ENCODE measurements at regions not wholly inside any gene's neighbourhood (a gene's known extent, or its start where the extent isn't known, plus 50 kb on each side); places are given as distances from the start of the nearest gene placed in this dataset.

DNA sequence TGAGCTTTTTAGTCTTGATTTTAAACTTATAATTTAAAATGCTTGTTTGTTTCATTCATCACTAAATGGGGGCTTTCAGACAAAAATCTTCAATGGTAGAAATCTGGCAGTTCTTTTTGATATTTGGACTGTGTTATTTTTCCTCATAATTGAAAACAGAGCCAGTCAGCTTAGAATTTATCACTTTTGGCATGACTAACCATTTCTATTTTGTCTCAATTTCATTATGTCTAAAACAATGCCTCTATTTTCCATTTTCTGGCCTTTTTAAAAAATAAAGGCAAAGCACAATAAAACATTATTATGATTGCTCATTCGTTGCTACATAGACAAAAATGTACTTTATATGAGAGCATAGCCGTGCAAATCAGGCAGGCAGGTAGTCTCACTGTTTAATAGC is 434.5 kb downstream of the XIRP2 start:
- TF ChIP-seq CTCF (IDR thresholded peaks at IDR 0.05; ENCODE audit: low read length, missing control alignments): no peak
- no peak for DNase-seq (ENCODE audit: low read depth)
- no peak overlapping the region for H3K4me3 ChIP-seq (replicated peaks; ENCODE audit: low read depth, low read length)

DNA sequence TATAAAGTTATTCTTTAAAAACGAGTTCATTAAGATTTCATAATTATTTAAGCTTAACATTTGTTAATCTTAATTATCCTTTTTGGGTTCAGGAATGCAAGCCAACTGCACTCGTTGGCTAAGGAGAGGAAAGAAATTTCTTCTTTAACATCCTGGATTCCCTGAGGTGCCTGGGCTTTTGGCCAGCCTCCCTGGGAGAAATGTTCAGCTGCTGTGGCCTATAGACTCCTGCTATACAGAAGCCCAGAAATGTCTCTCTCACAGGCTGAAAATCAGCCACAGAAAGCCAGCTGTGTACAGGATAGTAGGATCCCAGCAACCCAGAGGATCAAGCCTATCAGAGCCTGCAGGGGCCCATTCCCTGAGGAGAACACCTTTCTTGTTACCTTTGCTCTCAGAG is 430.3 kb downstream of the XIRP2 start:
- no peak for DNase-seq (ENCODE audit: low read depth)
- no peak overlapping the region for H3K4me3 ChIP-seq (replicated peaks; ENCODE audit: low read depth, low read length)
- no peak for TF ChIP-seq CTCF (IDR thresholded peaks at IDR 0.05; ENCODE audit: low read length, missing control alignments)

DNA sequence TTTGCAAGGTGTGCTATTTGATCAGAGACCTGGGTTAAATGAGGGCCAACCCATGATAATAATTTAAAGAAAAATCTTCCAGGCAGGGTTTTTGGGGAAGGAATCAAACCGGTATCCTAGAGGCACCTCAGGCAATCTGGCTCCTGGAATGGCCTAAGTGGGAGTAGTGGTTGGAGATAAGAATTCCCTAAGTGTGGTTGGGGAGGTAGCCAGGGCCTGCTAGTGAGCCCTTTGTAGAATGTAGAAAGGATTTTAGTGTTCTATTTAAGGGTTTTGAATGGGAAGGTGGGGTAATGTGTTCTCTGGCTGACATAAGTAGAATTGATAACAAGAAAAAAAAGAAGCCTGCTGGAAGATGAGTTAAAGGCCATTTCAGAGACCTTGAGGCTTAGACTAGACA is 422.2 kb downstream of the XIRP2 start:
- no peak for DNase-seq (ENCODE audit: low read depth)
- no peak overlapping the region for H3K4me3 ChIP-seq (replicated peaks; ENCODE audit: low read depth, low read length)
- TF ChIP-seq CTCF (IDR thresholded peaks at IDR 0.05; ENCODE audit: low read length, missing control alignments): no peak
